ENCODE measurements at regions not wholly inside any gene's neighbourhood (a gene's known extent, or its start where the extent isn't known, plus 50 kb on each side); places are given as distances from the start of the nearest gene placed in this dataset.

DNA sequence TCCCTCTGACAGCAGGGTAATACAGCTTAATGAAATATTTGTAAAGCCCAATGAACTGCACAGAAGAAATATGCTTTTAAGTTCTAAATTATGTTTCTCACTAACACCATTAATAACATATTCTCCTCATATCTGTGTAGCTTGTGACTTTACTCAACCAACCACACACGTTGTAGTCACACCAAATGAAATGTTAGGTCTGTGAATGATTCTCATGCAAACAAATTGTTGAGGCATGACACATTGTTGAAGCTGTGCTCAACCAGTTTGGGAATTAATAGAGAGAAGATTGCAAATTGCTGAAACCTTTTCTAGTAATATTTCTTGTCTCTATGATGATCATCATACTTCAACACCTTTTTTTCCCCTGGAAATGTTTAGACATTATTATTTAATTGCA is 645.9 kb downstream of the PCDH7 start:
- TF ChIP-seq, protein P1, sequence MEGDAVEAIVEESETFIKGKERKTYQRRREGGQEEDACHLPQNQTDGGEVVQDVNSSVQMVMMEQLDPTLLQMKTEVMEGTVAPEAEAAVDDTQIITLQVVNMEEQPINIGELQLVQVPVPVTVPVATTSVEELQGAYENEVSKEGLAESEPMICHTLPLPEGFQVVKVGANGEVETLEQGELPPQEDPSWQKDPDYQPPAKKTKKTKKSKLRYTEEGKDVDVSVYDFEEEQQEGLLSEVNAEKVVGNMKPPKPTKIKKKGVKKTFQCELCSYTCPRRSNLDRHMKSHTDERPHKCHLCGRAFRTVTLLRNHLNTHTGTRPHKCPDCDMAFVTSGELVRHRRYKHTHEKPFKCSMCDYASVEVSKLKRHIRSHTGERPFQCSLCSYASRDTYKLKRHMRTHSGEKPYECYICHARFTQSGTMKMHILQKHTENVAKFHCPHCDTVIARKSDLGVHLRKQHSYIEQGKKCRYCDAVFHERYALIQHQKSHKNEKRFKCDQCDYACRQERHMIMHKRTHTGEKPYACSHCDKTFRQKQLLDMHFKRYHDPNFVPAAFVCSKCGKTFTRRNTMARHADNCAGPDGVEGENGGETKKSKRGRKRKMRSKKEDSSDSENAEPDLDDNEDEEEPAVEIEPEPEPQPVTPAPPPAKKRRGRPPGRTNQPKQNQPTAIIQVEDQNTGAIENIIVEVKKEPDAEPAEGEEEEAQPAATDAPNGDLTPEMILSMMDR (IDR thresholded peaks at IDR 0.05) = no peak
- TF ChIP-seq HES2 (IDR thresholded peaks at IDR 0.05) (no peak), PHF8 (IDR thresholded peaks at IDR 0.05; ENCODE audit: borderline replicate concordance, low read depth) (no peak), CHD2 (IDR thresholded peaks at IDR 0.05; ENCODE audit: low read length, partially characterized antibody) (no peak), ATOH8 (CRISPR knock-in tag; IDR thresholded peaks at IDR 0.05; ENCODE audit: low read depth) (no peak), ZSCAN20 (CRISPR knock-in tag; IDR thresholded peaks at IDR 0.05) (no peak), POLR2A (IDR thresholded peaks at IDR 0.05; ENCODE audit: low read length) (no peak), JUN (IDR thresholded peaks at IDR 0.05) (no peak), RARB (CRISPR knock-in tag; IDR thresholded peaks at IDR 0.05) (no peak)
- TF ChIP-seq, protein P2, sequence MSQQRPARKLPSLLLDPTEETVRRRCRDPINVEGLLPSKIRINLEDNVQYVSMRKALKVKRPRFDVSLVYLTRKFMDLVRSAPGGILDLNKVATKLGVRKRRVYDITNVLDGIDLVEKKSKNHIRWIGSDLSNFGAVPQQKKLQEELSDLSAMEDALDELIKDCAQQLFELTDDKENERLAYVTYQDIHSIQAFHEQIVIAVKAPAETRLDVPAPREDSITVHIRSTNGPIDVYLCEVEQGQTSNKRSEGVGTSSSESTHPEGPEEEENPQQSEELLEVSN (IDR thresholded peaks at IDR 0.05; ENCODE audit: borderline replicate concordance, low read depth) = no peak
- no peak overlapping the region for H3K4me3 ChIP-seq
- POLR2A ChIA-PET = no interaction called here
- H3K4me2 ChIP-seq = no peak overlapping the region
- no peaks in the 10 kb centered on the region for H3K4me1 ChIP-seq
- no peaks in the 10 kb centered on the region for H3K9me3 ChIP-seq
- ATAC-seq (no peak), DNase-seq (ENCODE audit: low read depth in 1 of 2, low spot score in 1 of 2) (no peak), FAIRE-seq (no peak)
- CTCF ChIA-PET = no interaction called here
- no peak overlapping the region for H3K27ac ChIP-seq
- 0% methylated on average over 1 of the region's 1 CpG for WGBS (ENCODE audit: missing lambda C conversion rate)

DNA sequence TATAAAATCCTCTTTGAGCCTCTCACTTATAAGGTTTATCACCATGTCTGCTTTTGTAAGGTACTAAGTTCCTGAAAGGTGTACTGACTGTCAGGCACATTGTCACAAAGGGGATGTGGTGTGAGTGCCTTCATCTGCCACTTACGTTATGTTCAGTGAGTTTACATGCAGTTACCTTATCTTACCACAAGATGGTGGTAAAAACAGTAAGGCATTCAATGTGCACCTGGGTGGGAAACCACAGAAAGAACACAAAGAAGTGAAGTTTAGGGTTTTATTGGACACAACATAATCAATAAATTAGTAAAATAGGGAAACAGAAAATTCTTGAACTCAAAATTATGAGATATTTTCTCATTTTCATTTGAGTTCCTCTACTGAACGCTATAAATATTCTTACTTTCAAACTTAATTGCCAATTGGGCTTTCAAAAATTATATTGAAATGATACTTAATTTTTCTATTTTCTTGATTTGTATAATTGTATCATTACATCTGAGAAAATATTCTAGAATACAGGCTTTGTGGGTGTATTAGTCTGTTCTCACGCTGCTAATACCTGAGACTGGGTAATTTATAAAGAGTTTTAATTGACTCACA is 650.8 kb downstream of the PCDH7 start:
- WGBS (ENCODE audit: missing lambda C conversion rate) = 9% methylated on average over 3 of the region's 3 CpGs
- ATAC-seq = peak in 1 of 2 experiments; percentile 63; a peak in 2 of 6 replicates
- TF ChIP-seq RAD21 (conservative IDR thresholded peaks at IDR 0.05 in 1 of 2, IDR thresholded peaks at IDR 0.05 in 1 of 2) (peak; percentile 49 to 52), CHD4 (IDR thresholded peaks at IDR 0.05; ENCODE audit: borderline replicate concordance) (no peak), SMC3 (IDR thresholded peaks at IDR 0.05) (peak; percentile 38; the same call in 2 of the 3 replicates), BCL3 (IDR thresholded peaks at IDR 0.05) (no peak)
- TF ChIP-seq, protein P1 (IDR thresholded peaks at IDR 0.05) = peak; percentile 44
- Histone ChIP-seq H3K4me1 (no peaks in the 10 kb centered on the region), H3K4me2 (no peak overlapping the region), H3K9me3 (no peaks in the 10 kb centered on the region), H3K27ac (no peak overlapping the region), H3K4me3 (no peak overlapping the region)
- peak; percentile 7 to 32 for DNase-seq (ENCODE audit: low read depth in 1 of 2, low spot score in 1 of 2)
- ChIA-PET CTCF (interaction anchor here (0.9 kb wide), 1 partner anchor 19 kb away, joined by 4 read pairs; no protein-coding TSS in a partner anchor), POLR2A (no interaction called here)
- no peak for FAIRE-seq
